KOPT-K1 (cell line): ENCODE measurements at regions not wholly inside any gene's neighbourhood (a gene's known extent, or its start where the extent isn't known, plus 50 kb on each side); places are given as distances from the start of the nearest gene placed in this dataset.

Experiments
- H3K27ac ChIP-seq: fragments of 200-600 bp; sonication (generic); 2 replicates; pipeline ENCODE4 v1.5.1; 2016; ENCODE audit warnings: antibody characterized with exemption, mild to moderate bottlenecking, low read depth, low read length; ENCODE audit not compliant: poor library complexity, severe bottlenecking
- H3K36me3 ChIP-seq: fragments of 200-600 bp; sonication (generic); 2 replicates; pipeline ENCODE4 v1.5.1; 2017; ENCODE audit warnings: antibody characterized with exemption, mild to moderate bottlenecking, low read length, moderate library complexity; ENCODE audit not compliant: insufficient read depth
- H3K9me3 ChIP-seq: fragments of 200-600 bp; sonication (generic); 2 replicates; pipeline ENCODE4 v1.5.1; 2017; ENCODE audit warnings: antibody characterized with exemption, low read length, mild to moderate bottlenecking; ENCODE audit not compliant: insufficient read depth, poor library complexity, severe bottlenecking

DNA sequence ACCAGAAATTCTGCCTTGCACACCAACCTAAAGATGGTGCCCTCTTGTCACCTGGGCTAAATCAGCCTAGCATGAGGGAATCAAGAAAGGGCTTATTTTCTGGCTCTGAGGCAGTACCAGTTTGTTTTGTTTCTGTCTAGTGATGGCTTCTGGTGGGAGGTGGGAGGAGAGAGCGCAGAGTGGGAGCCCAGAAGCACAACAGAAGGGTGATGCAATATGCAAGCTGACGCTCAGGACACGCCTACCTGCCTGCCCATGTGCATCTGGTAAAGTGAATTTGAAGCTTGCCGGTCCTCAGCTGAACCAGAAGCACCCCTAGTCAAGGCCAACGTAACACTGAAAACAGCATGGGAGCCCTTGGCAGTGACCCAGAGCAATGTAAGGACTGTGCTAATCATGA is 138.4 kb upstream of the TIAM1 start:
- Histone ChIP-seq H3K36me3 (no peaks in the 10 kb centered on the region), H3K27ac (no peak overlapping the region), H3K9me3 (peaks cover 45% of the 10 kb centered on the region)

DNA sequence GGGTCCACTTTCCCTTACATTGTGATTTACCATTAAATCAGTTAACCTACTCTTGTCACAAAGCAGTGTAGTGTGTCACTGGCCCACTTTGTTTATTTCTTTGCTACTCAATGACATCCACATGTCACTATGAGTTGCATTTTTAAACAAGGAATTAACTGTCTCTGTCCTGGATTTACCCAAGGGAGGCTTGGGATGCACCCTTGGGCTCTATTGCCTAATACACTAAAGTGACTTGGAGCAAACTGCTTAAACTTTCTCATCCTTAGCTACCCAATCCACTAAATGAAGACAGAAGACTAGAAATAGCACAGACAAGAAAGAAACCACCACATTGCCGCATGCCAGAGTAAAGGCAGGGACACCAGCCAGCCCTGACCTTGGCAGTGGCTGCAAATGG is 136.2 kb upstream of the TIAM1 start:
- Histone ChIP-seq H3K27ac (no peak overlapping the region), H3K9me3 (peaks cover 31% of the 10 kb centered on the region), H3K36me3 (no peaks in the 10 kb centered on the region)

DNA sequence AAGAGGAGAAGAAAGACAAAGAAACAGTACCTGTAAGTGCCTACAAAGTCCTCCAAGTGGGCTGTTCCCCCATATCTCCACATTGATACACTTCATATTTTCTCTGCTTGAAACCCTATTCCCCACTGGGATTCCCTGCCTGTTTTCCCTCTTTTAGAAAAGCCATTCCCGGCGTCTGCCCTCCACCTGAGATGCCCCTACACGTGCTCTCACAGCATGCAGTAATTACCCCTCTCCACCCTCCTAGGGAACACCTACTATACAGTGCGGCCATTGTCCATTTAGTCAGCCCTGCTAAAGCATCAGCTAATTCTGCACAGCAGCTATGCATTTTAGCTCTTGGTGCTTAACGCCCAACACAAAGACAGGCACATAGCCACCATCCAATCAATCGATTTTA is 135.7 kb upstream of the TIAM1 start:
- Histone ChIP-seq H3K9me3 (peaks cover 27% of the 10 kb centered on the region), H3K36me3 (no peaks in the 10 kb centered on the region)

DNA sequence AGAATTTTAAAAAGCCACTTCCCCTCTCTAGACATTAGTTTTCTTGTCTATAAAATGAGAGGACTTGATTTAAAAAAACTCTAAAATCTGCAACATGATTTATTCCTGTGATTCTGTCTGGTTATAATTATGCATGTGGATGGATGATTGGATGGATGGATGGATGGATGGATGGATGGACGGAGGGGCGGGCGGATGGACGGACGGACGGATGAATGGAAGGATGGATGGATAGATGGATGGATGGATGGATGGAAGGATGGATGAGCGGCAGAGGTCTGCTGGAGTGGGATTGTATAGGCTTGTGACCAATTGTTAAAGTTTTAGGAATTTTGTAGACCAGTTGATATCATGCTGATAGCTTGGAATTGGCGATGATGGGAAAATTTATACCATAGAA is 135.2 kb upstream of the TIAM1 start:
- no peaks in the 10 kb centered on the region for H3K36me3 ChIP-seq
- H3K27ac ChIP-seq = no peak overlapping the region
- H3K9me3 ChIP-seq = peaks cover 27% of the 10 kb centered on the region

More for the DNA sequence above, 135.7 kb upstream of the TIAM1 start:
- H3K27ac ChIP-seq = no peak overlapping the region

DNA sequence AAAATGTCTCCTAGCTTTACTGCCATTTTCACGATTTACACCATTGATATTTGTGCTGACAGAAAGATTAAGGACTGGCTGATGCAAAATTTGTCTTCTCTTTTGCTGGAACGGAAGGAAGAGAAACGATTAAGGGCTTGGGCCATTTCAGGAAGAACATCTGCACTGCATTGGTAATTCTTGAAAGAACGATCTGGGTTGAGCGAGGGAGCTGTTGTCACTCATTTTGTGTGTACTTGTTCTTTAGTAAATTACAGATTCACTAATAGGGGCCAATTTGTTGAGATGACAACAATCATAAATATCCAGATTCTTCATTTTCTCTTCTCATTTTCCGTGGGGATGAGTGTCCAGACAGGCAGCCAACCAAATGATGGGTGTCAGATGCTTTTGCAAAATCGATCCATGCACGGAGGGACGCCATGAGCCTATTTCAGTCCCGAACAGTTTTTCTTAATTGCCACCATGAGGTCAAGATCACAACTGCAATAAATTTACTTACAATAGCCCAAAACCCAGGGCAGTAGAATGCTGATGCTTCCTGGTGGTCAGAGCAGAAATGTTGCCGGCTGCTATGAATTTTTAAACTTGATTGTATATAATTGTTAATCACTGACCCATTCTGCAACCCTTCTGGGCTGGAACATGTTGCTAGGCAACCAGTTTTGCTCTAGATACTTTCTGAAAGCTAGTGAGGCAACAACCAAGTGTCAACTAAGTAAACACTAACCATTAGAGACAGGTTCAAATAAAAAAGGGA is 132.4 kb upstream of the TIAM1 start:
- Histone ChIP-seq H3K36me3 (no peaks in the 10 kb centered on the region), H3K27ac (no peak overlapping the region), H3K9me3 (peaks cover 12% of the 10 kb centered on the region)

DNA sequence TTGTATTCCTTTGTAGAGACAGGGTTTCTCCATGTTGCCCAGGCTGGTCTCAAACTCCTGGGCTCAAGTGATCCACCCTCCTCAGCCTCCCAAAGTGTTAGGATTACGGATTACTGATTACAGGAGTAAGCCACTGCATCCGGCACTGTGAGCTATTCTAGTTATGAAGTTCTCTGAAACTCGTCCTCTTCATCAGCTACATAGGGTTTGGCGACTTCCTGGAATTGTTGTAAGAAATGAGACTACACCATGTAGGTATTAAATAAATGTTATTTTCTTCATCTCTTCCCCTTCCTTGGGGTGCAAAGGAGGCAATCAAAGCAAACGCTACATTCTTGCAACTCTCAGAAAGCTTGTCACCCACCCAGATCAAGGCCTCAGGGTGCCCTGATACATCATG is 131.2 kb upstream of the TIAM1 start:
- H3K9me3 ChIP-seq = peaks cover under 1% of the 10 kb centered on the region
- no peaks in the 10 kb centered on the region for H3K36me3 ChIP-seq
- H3K27ac ChIP-seq = no peak overlapping the region

DNA sequence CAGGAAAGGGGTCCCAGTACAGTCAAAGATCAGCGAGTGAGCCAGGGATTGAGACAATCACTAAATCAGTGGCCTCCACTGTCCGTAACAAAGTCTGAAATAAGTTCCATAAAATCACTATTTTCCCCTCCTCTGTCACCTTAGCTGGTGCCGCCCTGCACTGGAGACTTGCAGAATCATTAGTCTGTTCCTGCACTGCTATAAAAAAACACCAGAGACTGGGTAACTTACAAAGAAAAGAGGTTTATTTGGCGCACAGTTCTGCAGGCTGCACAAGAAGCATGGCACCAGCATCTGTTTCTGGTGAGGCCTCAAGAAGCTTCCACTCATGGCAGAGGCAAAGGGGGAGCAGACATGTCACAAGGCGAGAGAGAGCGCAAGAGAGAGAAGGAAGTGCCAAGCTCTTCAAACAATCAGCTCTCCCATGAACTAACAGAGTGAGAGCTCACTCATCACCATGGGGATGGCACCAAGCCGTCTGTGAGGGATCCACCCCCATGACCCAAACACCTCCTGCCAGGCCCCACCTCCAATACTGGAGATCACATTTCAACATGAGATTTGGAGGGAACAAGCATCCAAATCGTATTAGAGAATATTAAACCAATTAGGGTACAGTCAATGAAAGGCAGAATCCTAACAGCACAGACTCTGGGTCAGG is 129.8 kb upstream of the TIAM1 start:
- H3K36me3 ChIP-seq = no peaks in the 10 kb centered on the region
- no peaks in the 10 kb centered on the region for H3K9me3 ChIP-seq

DNA sequence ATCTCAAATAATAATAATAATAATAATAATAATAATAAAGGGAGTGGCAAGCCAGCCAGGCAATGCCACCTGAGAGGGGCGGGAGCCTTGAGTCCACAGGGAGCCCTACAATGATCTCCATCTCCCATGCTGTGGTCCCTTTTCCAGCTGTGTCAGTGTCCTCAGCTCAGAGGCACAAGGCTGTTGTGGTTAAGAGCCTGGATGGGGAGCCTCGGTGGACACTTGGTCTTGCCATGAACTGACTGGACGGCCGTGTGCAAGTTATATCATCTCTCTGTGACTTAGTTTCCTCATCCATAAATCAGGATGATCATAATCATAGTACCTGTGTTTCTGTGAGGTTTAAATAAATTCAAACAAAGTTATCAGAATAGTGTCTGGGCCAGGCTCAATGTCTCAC is 127.8 kb upstream of the TIAM1 start:
- Histone ChIP-seq H3K27ac (no peak overlapping the region), H3K9me3 (no peaks in the 10 kb centered on the region), H3K36me3 (no peaks in the 10 kb centered on the region)

More for the DNA sequence above, 129.8 kb upstream of the TIAM1 start:
- no peak overlapping the region for H3K27ac ChIP-seq

DNA sequence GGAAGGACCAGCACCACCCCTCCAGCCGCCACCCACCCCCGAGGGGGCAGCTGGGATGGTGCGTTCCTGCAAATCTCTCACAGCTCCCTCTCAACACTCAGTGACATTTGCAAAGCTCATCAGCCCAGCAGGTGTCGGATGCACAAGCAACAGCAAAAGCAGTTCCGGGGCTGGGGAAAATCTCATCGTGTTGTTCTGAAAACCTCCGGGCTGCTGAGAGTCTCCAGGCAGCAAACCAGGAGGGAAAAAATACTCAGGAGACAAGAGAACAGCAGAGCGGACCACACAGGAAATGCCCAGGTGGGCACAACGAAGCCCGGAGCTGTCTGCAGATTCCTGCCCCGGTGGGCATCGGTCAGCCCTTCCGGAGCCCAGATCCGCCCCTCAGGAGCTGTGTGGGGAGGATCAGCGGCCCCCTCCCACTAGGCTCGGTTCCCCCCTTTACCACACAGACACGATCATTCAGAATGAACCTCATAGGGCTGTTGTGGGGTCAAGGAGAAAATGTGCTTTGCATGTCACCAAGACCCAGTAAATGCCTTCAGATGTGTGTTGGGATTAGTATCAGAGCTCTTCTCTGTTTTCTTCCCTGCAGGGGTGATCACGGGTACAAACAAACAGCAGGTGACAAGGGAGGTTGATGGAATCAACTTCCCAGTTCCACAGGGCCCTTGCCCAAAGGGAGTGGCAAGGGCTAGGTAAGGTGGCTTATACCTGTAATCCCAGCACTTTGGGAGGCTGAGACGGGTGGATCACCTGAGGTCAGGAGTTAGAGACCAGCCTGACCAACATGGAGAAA is 127.0 kb upstream of the TIAM1 start:
- Histone ChIP-seq H3K27ac (no peak overlapping the region), H3K9me3 (no peaks in the 10 kb centered on the region)

DNA sequence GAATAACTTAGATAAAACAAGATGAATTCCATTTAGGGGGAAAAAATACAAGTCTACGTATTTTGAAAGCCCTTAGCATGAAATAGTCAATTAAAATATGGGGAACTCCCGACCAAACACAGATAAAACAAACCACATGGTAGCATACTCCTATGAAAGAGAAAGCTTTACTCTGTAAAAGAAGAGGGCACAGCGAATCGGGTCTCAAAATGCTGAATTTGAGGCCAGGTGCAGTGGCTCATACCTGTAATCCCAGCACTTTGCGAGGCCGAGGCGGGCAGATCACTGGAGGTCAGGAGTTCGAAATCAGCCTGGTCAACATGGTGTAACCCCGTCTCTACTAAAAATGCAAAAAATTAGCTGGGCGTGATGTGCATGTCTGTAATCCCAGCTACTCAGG is 116.9 kb upstream of the TIAM1 start:
- H3K36me3 ChIP-seq = no peaks in the 10 kb centered on the region
- no peak overlapping the region for H3K27ac ChIP-seq
- H3K9me3 ChIP-seq = no peaks in the 10 kb centered on the region

More for the DNA sequence above, 127.0 kb upstream of the TIAM1 start:
- no peaks in the 10 kb centered on the region for H3K36me3 ChIP-seq

DNA sequence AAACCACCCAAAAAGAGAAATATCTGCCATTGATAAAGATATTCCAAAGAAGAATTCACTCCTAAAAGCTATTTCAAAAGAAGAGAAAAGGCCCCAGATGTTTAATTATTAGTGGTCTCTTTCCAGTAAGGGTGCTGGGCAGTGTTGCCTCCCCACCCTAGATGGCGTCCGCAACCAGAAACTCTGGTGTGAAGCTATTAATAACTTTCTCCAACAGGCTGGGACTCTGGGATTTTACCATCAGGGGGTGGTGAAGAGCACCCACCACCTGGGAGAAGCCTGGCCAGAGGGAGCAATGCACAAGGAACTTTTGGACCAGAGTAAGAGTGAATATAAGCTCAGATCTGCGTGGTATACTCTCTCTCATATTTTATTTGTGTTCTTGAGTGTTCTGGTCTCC is 115.4 kb upstream of the TIAM1 start:
- H3K36me3 ChIP-seq = no peaks in the 10 kb centered on the region
- H3K9me3 ChIP-seq = no peaks in the 10 kb centered on the region
- no peak overlapping the region for H3K27ac ChIP-seq

DNA sequence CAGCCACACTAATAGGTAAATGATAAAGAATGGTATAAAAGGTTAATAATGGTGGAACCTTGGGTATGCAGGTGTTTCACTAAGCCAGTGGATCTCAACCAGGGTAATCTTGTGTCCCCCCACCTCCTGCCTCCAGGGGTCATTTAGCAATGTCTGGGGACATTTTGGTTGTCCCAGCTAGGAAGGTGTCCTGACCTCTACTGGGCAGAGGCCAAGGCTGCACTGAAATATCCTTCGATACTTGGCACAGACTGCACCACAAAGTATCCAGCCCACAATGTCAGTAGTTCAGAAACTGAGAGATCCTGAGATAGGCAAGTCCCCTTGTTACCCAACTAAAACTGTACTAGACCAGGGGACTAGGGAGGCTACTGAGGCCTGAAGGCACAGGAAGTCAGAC is 113.6 kb upstream of the TIAM1 start:
- Histone ChIP-seq H3K9me3 (no peaks in the 10 kb centered on the region), H3K27ac (no peak overlapping the region), H3K36me3 (no peaks in the 10 kb centered on the region)

DNA sequence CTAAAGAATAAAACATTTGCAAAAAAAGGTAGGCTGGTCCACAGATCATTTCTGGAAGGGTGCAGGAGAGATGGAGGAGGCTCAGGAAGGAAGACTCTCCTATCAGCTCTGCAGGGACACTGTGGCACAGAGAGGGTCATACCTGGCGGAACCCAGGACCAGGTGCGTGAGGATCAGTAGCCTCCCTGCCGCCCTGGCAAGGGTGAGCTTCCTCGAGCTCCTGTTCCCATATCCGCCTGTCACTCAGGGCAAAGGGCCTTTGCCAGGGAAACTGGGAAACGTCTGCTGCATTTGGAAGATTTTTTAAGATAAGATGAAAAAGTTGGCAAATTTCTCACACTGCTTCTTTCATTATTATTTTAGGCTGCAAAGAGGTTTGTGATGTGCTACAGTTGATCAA is 112.1 kb upstream of the TIAM1 start:
- Histone ChIP-seq H3K9me3 (no peaks in the 10 kb centered on the region), H3K27ac (no peak overlapping the region), H3K36me3 (no peaks in the 10 kb centered on the region)

DNA sequence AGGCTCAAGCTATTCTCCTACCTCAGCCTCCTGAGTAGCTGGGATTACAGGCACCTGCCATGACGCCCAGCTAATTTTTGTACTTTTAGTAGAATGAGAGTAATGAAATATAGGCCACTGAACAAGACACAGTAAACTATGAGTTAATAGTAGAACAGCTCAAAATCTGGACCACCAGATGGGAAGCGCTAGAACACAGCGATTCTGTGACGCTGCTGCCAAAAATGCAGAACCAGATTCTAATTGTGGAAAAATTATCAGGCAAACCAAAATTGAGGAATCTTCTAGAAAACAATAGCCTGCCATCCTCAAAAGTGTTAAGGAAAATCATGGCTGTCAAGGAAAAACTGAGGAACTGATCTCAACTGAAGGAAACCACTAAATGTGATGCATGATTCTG is 111.4 kb upstream of the TIAM1 start:
- Histone ChIP-seq H3K9me3 (no peaks in the 10 kb centered on the region), H3K27ac (no peak overlapping the region), H3K36me3 (no peaks in the 10 kb centered on the region)

DNA sequence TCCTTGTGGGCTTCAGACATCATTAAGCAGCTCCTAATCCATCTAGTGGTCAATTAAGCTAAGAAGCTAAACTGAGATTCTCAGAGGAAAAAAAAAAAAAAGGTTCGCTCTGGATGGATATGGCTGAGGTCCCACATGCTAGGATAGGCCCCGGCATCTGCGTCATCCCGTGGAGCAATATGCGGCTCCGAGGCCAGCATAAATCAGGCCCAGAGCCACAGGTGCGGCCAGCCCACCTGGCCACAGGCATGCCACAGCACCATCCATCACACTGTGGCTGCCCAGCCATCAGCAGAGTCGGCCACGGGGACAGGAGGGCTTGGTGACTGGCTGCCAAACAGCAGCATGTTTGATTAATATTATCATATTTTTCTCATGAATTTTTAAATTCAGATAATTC is 106.9 kb upstream of the TIAM1 start:
- Histone ChIP-seq H3K36me3 (no peaks in the 10 kb centered on the region), H3K9me3 (no peaks in the 10 kb centered on the region), H3K27ac (no peak overlapping the region)
